ENCODE measurements at regions not wholly inside any gene's neighbourhood (a gene's known extent, or its start where the extent isn't known, plus 50 kb on each side); places are given as distances from the start of the nearest gene placed in this dataset.

DNA sequence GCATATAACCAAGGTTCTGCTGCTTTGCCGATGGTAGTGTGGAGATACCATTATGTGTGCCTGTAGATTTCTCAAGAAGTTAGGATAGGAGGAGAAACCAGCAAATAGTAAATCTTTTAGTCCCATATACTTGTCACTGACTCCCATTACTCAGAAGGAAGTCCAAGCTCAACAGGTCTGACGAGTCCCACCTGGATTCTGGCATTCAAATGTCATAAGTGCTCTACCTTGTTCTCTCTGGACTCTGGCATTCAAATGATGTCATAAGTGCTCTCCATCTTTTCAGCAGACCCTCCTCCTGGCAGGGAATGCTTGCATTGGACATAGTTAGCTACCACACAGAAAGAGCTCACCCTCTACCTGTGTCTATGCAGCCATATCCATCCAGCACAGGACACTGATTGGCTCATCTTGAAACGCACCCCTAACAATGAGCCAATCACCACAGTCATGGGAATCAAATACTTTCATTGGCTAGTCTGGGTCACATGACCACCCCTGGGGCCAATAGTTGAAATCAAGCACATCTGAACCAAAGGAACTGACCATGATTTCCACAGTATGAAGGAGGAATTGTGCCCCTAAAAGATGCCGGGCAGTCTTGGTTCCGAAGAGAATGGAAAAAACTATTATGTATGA lies 205.0 kb upstream of the ADAMTS9 start (continued):
- TF ChIP-seq ZSCAN18 (tag by site-specific recombination; IDR thresholded peaks at IDR 0.05) (no peak), ZNF19 (tag by site-specific recombination; IDR thresholded peaks at IDR 0.05; ENCODE audit: low read depth) (no peak), ZSCAN16 (tag by site-specific recombination; IDR thresholded peaks at IDR 0.05) (no peak), PRDM6 (tag by site-specific recombination; IDR thresholded peaks at IDR 0.05) (no peak), SCRT1 (tag by site-specific recombination; IDR thresholded peaks at IDR 0.05; ENCODE audit: borderline replicate concordance) (no peak), REST (tag by site-specific recombination; IDR thresholded peaks at IDR 0.05) (no peak), GLIS2 (tag by site-specific recombination; IDR thresholded peaks at IDR 0.05) (no peak), ZNF155 (tag by site-specific recombination; IDR thresholded peaks at IDR 0.05) (no peak), ZNF423 (tag by site-specific recombination; IDR thresholded peaks at IDR 0.05) (no peak), ZNF248 (tag by site-specific recombination; IDR thresholded peaks at IDR 0.05) (no peak)

DNA sequence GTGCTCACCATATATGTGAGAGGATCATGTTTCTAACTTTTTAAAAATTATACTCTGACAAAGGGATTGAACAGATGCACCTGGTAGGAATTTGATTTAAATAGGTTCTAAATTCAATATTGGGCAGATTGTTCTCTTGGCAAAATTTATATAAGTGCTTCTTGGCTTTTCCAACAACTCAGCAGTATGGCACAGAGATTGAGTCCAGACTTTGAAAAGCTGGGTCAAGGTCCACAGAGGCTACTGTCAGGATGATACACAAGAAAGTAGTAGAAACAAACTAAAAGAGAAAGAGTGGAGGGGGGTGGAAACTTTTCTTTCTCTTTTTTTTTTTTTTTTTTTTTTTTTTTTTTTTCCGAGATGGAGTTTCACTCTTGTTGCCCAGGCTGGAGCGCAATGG lies 203.2 kb upstream of the ADAMTS9 start:
- no peaks in the 10 kb centered on the region for H3K4me1 ChIP-seq (ENCODE audit: control insufficient read depth, insufficient read depth, low read length)
- ChIA-PET POLR2A (no interaction called here), CTCF (interaction anchor here (0.6 to 0.7 kb wide), 2 partner anchors 70 to 154 kb away, joined by 3 to 4 read pairs; no protein-coding TSS in a partner anchor)
- H3K4me3 ChIP-seq (ENCODE audit: low read depth, low read length): no peak overlapping the region
- no peaks in the 10 kb centered on the region for H3K9me3 ChIP-seq (ENCODE audit: control insufficient read depth, insufficient read depth, low read depth, low read length)
- H3K36me3 ChIP-seq (ENCODE audit: control insufficient read depth in 2 of 2, insufficient read depth in 1 of 2, low read length in 2 of 2): no peaks in the 10 kb centered on the region
- no peak overlapping the region for H3K27ac ChIP-seq (ENCODE audit: extremely low read depth, low read depth, low read length)
- TF ChIP-seq ZNF670 (tag by site-specific recombination; IDR thresholded peaks at IDR 0.05; ENCODE audit: low read depth) (no peak), ELK4 (IDR thresholded peaks at IDR 0.05; ENCODE audit: borderline replicate concordance, low read depth, low read length) (no peak), ZNF23 (tag by site-specific recombination; IDR thresholded peaks at IDR 0.05; ENCODE audit: borderline replicate concordance) (no peak), ZNF138 (tag by site-specific recombination; IDR thresholded peaks at IDR 0.05; ENCODE audit: borderline replicate concordance) (no peak), ZNF558 (tag by site-specific recombination; IDR thresholded peaks at IDR 0.05) (no peak), ZNF792 (tag by site-specific recombination; IDR thresholded peaks at IDR 0.05) (no peak), REPIN1 (tag by site-specific recombination; IDR thresholded peaks at IDR 0.05; ENCODE audit: low read depth) (no peak), ZNF521 (tag by site-specific recombination; IDR thresholded peaks at IDR 0.05) (no peak), ZNF624 (tag by site-specific recombination; IDR thresholded peaks at IDR 0.05) (no peak), ZNF311 (tag by site-specific recombination; IDR thresholded peaks at IDR 0.05; ENCODE audit: borderline replicate concordance) (no peak), ZNF398 (tag by site-specific recombination; IDR thresholded peaks at IDR 0.05) (no peak), HOXA7 (CRISPR knock-in tag; IDR thresholded peaks at IDR 0.05; ENCODE audit: borderline replicate concordance) (no peak), ZNF394 (tag by site-specific recombination; IDR thresholded peaks at IDR 0.05; ENCODE audit: borderline replicate concordance) (no peak), YY2 (tag by site-specific recombination; IDR thresholded peaks at IDR 0.05) (no peak), ZNF26 (tag by site-specific recombination; IDR thresholded peaks at IDR 0.05) (no peak)

Data from HEK293 (cell line).